ENCODE measurements at regions not wholly inside any gene's neighbourhood (a gene's known extent, or its start where the extent isn't known, plus 50 kb on each side); places are given as distances from the start of the nearest gene placed in this dataset.
"Not testable (repeated sequence)": the region's sequence is repeated elsewhere in the genome, so short reads cannot be mapped to it uniquely, and the experiment has no call there.

DNA sequence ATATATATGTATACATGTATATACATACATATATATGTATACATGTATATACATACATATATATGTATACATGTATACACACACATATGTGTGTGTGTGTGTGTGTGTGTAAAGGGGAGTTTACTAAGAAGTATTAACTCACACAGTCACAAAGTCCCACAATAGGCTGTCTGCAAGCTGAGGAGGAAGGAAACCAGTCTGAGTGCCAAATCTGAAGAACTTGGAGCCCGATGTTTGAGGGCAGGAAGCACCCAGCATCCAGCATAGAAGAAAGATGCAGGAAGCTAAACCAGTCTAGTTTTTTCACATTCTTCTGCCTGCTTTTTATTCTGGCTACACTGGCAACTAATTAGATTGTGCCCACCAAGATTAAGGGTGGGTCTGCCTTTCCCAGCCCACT lies 591.5 kb downstream of the PRR16 start:
- H3K4me1 ChIP-seq (ENCODE audit: control insufficient read depth, insufficient read depth, low read length): no peaks in the 10 kb centered on the region
- no peak for TF ChIP-seq ZNF561 (tag by site-specific recombination; IDR thresholded peaks at IDR 0.05; ENCODE audit: borderline replicate concordance)
- TF ChIP-seq ZNF560 (tag by site-specific recombination; IDR thresholded peaks at IDR 0.05; ENCODE audit: borderline replicate concordance): no peak
- no peak for TF ChIP-seq BCL11A (tag by site-specific recombination; IDR thresholded peaks at IDR 0.05; ENCODE audit: low read depth)
- TF ChIP-seq ZNF514 (tag by site-specific recombination; IDR thresholded peaks at IDR 0.05): no peak
- H3K36me3 ChIP-seq (ENCODE audit: control insufficient read depth in 2 of 2, insufficient read depth in 1 of 2, low read length in 2 of 2): no peaks in the 10 kb centered on the region
- H3K27ac ChIP-seq (ENCODE audit: extremely low read depth, low read depth, low read length): no peak overlapping the region
- H3K4me3 ChIP-seq (ENCODE audit: low read depth, low read length): no peak overlapping the region
- CTCF ChIA-PET: no interaction called here
- H3K9me3 ChIP-seq (ENCODE audit: control insufficient read depth, insufficient read depth, low read depth, low read length): no peaks in the 10 kb centered on the region
- POLR2A ChIA-PET: no interaction called here

DNA sequence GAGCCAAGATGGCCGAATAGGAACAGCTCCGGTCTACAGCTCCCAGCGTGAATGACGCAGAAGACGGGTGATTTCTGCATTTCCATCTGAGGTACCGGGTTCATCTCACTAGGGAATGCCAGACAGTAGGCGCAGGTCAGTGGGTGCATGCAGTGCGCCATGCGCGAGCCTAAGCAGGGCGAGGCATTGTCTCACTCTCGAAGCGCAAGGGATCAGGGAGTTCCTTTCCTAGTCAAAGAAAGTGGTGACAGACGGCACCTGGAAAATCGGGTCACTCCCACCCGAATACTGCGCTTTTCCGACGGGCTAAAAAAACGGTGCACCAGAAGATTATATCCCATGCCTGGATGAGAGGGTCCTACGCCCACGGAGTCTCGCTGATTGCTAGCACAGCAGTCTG lies 600.1 kb downstream of the PRR16 start:
- H3K36me3 ChIP-seq (ENCODE audit: control insufficient read depth in 2 of 2, insufficient read depth in 1 of 2, low read length in 2 of 2); CTCF ChIA-PET; H3K4me3 ChIP-seq (ENCODE audit: low read depth, low read length); H3K27ac ChIP-seq (ENCODE audit: extremely low read depth, low read depth, low read length); POLR2A ChIA-PET; H3K9me3 ChIP-seq (ENCODE audit: control insufficient read depth, insufficient read depth, low read depth, low read length); H3K4me1 ChIP-seq (ENCODE audit: control insufficient read depth, insufficient read depth, low read length): not testable (repeated sequence)

DNA sequence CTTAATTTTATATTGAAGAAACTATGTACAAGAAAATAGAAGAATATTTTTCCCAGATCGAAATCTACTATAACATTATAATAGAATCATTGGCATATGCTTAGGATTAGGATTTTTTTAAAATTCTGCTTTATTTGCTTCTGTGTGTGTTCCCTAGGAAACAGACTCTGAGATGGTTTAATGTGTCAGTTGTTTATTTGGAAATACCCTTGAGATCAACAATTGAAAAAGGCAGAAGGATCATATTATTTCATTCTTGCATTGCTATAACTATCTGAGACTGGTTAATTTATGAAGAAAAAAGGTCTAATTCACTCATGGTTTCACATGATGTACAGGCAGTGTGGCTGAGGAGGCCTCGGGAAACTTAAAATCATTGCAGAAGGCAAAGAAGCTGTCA lies 622.6 kb downstream of the PRR16 start:
- H3K4me1 ChIP-seq (ENCODE audit: control insufficient read depth, insufficient read depth, low read length): no peaks in the 10 kb centered on the region
- TF ChIP-seq FEZF1 (tag by site-specific recombination; IDR thresholded peaks at IDR 0.05) (no peak), SP3 (tag by site-specific recombination; IDR thresholded peaks at IDR 0.05) (no peak), SCRT2 (tag by site-specific recombination; IDR thresholded peaks at IDR 0.05) (no peak), ZNF791 (tag by site-specific recombination; IDR thresholded peaks at IDR 0.05) (no peak), ZNF670 (tag by site-specific recombination; IDR thresholded peaks at IDR 0.05; ENCODE audit: low read depth) (no peak), ZNF747 (tag by site-specific recombination; IDR thresholded peaks at IDR 0.05) (no peak), ZNF768 (tag by site-specific recombination; IDR thresholded peaks at IDR 0.05) (no peak), ZNF426 (tag by site-specific recombination; IDR thresholded peaks at IDR 0.05) (no peak), ZNF677 (tag by site-specific recombination; IDR thresholded peaks at IDR 0.05) (no peak), TCF7L2 (IDR thresholded peaks at IDR 0.05; ENCODE audit: borderline replicate concordance, low read depth, low read length) (no peak), ZNF366 (tag by site-specific recombination; conservative IDR thresholded peaks at IDR 0.05) (no peak), ZNF394 (tag by site-specific recombination; IDR thresholded peaks at IDR 0.05; ENCODE audit: borderline replicate concordance) (no peak)
- TF ChIP-seq, protein P1, sequence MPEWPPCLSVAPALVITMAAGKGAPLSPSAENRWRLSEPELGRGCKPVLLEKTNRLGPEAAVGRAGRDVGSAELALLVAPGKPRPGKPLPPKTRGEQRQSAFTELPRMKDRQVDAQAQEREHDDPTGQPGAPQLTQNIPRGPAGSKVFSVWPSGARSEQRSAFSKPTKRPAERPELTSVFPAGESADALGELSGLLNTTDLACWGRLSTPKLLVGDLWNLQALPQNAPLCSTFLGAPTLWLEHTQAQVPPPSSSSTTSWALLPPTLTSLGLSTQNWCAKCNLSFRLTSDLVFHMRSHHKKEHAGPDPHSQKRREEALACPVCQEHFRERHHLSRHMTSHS (tag by site-specific recombination; IDR thresholded peaks at IDR 0.05): no peak
- no peaks in the 10 kb centered on the region for H3K36me3 ChIP-seq (ENCODE audit: control insufficient read depth in 2 of 2, insufficient read depth in 1 of 2, low read length in 2 of 2)
- CTCF ChIA-PET: interaction anchor here (0.6 kb wide), 1 partner anchor 112 kb away, joined by 3 read pairs; no protein-coding TSS in a partner anchor
- POLR2A ChIA-PET: no interaction called here
- no peaks in the 10 kb centered on the region for H3K9me3 ChIP-seq (ENCODE audit: control insufficient read depth, insufficient read depth, low read depth, low read length)
- no peak overlapping the region for H3K27ac ChIP-seq (ENCODE audit: extremely low read depth, low read depth, low read length)
- no peak overlapping the region for H3K4me3 ChIP-seq (ENCODE audit: low read depth, low read length)

DNA sequence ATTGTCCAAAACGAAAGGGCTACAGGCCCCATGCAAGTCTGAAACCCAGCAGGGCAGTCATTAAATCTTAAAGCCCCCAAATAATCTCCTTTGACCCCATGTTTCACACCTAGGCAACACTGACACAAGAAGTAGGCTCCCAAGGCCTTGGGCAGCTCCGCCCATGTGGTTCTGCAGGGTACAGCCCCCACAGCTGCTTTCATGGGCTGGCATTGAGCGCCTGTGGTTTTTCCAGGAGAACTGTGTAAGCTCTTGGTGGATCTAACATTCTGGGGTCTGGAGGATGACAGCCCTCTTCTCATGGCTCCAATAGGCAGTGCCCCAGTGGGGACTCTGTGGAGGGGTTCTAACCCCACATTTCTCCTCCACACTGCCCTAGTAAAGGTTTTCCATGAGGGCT lies 623.5 kb downstream of the PRR16 start:
- H3K4me1 ChIP-seq (ENCODE audit: control insufficient read depth, insufficient read depth, low read length): no peaks in the 10 kb centered on the region
- no peaks in the 10 kb centered on the region for H3K9me3 ChIP-seq (ENCODE audit: control insufficient read depth, insufficient read depth, low read depth, low read length)
- TF ChIP-seq ZNF175 (tag by site-specific recombination; IDR thresholded peaks at IDR 0.05) (no peak), ZFP37 (tag by site-specific recombination; IDR thresholded peaks at IDR 0.05) (no peak), GLIS1 (tag by site-specific recombination; IDR thresholded peaks at IDR 0.05) (no peak), ZFP69B (tag by site-specific recombination; IDR thresholded peaks at IDR 0.05) (no peak), ZNF549 (tag by site-specific recombination; IDR thresholded peaks at IDR 0.05) (no peak)
- H3K36me3 ChIP-seq (ENCODE audit: control insufficient read depth in 2 of 2, insufficient read depth in 1 of 2, low read length in 2 of 2): no peaks in the 10 kb centered on the region
- ChIA-PET CTCF (no interaction called here), POLR2A (no interaction called here)
- H3K27ac ChIP-seq (ENCODE audit: extremely low read depth, low read depth, low read length): no peak overlapping the region
- no peak overlapping the region for H3K4me3 ChIP-seq (ENCODE audit: low read depth, low read length)
